ENCODE measurements at regions not wholly inside any gene's neighbourhood (a gene's known extent, or its start where the extent isn't known, plus 50 kb on each side); places are given as distances from the start of the nearest gene placed in this dataset.

DNA sequence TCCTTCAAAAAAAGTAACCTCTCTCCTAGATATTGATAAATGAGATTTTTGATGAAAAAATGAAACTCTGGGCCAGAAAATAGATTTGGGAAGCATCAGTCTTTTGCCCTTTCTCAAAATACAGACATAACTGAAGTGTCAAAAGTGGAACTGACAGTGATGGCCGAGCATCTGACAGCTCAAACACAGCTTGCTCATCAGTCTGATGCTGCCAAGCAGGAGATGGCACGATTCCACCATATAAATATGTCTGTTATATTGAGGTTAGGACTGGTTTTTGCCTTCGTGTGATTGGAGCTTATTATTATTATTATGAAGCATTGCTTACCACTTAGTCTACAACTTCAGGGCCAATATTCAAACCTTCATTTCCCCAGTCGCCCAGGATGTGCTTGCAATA lies 152.6 kb upstream of the EPHA3 start:
- H3K36me3 ChIP-seq, result no peaks in the 10 kb centered on the region
- H3K9me3 ChIP-seq, result no peaks in the 10 kb centered on the region
- H3K27ac ChIP-seq, result no peak overlapping the region
- 89% methylated on average over 4 of the region's 4 CpGs for WGBS
- H3K4me3 ChIP-seq, result no peak overlapping the region
- intact Hi-C loops (cut with DNase I), result no loop called here
- no peaks in the 10 kb centered on the region for H3K27me3 ChIP-seq (replicated peaks; ENCODE audit: insufficient read depth)
- no peaks in the 10 kb centered on the region for H3K4me1 ChIP-seq (replicated peaks)
- no peak for DNase-seq (ENCODE audit: low spot score)
- TF ChIP-seq, protein P1, sequence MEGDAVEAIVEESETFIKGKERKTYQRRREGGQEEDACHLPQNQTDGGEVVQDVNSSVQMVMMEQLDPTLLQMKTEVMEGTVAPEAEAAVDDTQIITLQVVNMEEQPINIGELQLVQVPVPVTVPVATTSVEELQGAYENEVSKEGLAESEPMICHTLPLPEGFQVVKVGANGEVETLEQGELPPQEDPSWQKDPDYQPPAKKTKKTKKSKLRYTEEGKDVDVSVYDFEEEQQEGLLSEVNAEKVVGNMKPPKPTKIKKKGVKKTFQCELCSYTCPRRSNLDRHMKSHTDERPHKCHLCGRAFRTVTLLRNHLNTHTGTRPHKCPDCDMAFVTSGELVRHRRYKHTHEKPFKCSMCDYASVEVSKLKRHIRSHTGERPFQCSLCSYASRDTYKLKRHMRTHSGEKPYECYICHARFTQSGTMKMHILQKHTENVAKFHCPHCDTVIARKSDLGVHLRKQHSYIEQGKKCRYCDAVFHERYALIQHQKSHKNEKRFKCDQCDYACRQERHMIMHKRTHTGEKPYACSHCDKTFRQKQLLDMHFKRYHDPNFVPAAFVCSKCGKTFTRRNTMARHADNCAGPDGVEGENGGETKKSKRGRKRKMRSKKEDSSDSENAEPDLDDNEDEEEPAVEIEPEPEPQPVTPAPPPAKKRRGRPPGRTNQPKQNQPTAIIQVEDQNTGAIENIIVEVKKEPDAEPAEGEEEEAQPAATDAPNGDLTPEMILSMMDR (IDR thresholded peaks at IDR 0.05), result no peak
- TF ChIP-seq POLR2A (IDR thresholded peaks at IDR 0.05) (no peak), POLR2AphosphoS5 (IDR thresholded peaks at IDR 0.05) (no peak)

DNA sequence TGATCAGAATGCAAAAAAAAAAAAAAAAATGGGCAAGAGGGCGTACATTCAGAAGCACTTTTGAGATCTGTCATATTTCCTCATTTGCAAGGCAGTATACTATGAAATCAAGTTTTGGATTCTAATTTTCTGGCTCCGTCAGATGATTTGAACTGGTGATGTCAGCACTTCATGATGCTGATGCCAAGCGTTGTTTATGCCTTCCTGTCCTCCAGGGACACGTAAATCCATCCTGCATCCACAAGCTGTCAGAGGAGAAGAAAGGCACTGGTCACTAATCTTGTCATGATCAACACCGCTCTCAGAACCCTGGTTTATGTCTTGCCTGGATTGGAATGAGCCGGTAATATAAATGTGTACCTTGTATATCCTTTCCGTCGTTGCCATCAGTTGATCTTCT lies 152.1 kb upstream of the EPHA3 start:
- no peaks in the 10 kb centered on the region for H3K4me1 ChIP-seq (replicated peaks)
- H3K27me3 ChIP-seq (replicated peaks; ENCODE audit: insufficient read depth), result no peaks in the 10 kb centered on the region
- WGBS, result 84% methylated on average over 8 of the region's 8 CpGs
- no peak overlapping the region for H3K4me3 ChIP-seq
- no peaks in the 10 kb centered on the region for H3K9me3 ChIP-seq
- TF ChIP-seq POLR2AphosphoS5 (IDR thresholded peaks at IDR 0.05) (no peak), POLR2A (IDR thresholded peaks at IDR 0.05) (no peak)
- TF ChIP-seq, protein P1 (IDR thresholded peaks at IDR 0.05), result no peak
- DNase-seq (ENCODE audit: low spot score), result no peak
- no peak overlapping the region for H3K27ac ChIP-seq
- H3K36me3 ChIP-seq, result no peaks in the 10 kb centered on the region
- intact Hi-C loops (cut with DNase I), result no loop called here

DNA sequence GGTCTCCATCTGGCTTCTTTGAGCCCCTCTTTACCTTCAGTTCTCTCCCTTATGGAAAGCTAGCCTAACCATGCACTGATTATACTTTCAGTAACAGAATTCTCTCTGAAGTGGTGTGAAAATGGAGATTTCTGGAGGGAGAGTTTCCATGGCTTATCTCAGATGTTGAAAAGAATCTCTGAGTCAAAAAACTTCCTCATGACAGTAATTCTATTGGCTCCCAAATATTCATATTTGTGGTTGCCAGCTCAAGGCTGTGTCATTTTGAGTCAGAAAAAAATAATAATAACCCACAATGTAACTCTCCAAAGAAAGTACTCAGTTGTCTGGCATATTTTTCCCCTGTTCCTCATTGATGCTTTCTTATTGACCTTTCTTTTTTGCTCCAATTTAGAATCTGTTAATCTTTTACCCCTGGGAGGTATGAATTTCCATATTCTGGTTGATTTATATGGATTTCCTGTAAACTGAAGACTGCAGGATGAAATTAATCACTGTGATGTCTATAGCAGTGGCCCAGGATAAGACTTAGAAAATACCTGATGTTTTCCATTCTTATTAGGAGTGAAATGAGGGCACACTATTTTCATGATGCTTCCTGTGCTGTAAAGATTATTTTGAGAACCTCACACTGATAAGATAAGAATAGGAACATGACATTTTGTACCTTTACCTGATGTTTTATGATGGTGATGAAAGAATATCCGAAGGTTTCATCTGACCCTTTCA lies 149.5 kb upstream of the EPHA3 start:
- H3K4me3 ChIP-seq, result no peak overlapping the region
- H3K9me3 ChIP-seq, result no peaks in the 10 kb centered on the region
- H3K27ac ChIP-seq, result no peak overlapping the region
- H3K4me1 ChIP-seq (replicated peaks), result no peaks in the 10 kb centered on the region
- WGBS, result 47% methylated on average over 1 of the region's 1 CpG
- TF ChIP-seq POLR2A (IDR thresholded peaks at IDR 0.05) (no peak), POLR2AphosphoS5 (IDR thresholded peaks at IDR 0.05) (no peak)
- TF ChIP-seq, protein P1 (IDR thresholded peaks at IDR 0.05), result no peak
- no peaks in the 10 kb centered on the region for H3K36me3 ChIP-seq
- no peak for DNase-seq (ENCODE audit: low spot score)
- intact Hi-C loops (cut with DNase I), result no loop called here
- no peaks in the 10 kb centered on the region for H3K27me3 ChIP-seq (replicated peaks; ENCODE audit: insufficient read depth)

DNA sequence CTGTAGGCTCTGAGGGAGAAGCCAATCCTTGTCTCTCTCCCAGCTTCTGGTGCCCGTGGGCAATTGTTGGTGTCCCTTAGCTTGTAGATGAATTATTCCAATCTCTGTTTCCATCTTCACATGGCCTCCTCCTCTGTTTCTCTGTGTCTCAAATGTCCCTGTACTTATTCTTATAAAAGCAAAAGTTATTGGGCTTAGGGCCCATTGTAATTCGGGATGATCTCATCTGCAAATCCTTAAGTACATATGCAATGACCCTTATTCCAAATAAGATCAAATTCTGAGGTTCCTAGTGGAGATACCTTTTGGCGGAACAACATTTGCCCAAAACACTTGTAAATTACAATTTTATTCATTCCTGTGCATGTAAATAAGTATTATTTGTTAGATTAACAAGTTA lies 147.4 kb upstream of the EPHA3 start:
- intact Hi-C loops (cut with DNase I), result no loop called here
- Histone ChIP-seq H3K36me3 (no peaks in the 10 kb centered on the region), H3K4me3 (no peak overlapping the region), H3K27me3 (replicated peaks; ENCODE audit: insufficient read depth) (no peaks in the 10 kb centered on the region), H3K4me1 (replicated peaks) (no peaks in the 10 kb centered on the region), H3K9me3 (no peaks in the 10 kb centered on the region), H3K27ac (no peak overlapping the region)
- WGBS, result 71% methylated on average over 3 of the region's 3 CpGs
- TF ChIP-seq, protein P1 (IDR thresholded peaks at IDR 0.05), result no peak
- TF ChIP-seq POLR2A (IDR thresholded peaks at IDR 0.05), result no peak
- no peak for TF ChIP-seq POLR2AphosphoS5 (IDR thresholded peaks at IDR 0.05)
- no peak for DNase-seq (ENCODE audit: low spot score)

DNA sequence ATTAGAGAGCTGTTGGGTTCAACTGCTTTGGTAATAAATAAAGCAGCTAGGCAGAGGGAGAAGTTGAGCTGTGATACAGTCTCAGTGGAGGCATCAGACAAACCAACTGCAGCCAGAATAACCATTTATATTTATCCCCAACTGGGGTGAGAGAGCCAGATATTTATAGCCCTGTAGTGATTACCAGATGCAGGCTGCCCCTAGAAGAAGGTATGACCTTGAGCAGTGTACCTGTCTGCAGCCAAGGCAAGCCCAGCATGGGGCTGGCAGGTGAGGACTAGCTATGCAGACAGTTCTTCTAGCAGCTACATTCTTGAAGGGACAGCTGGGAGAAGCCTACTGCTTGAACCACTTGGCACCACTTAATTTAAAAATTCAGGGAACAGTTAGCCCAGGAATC lies 144.4 kb upstream of the EPHA3 start:
- Histone ChIP-seq H3K4me1 (replicated peaks) (no peaks in the 10 kb centered on the region), H3K27ac (no peak overlapping the region), H3K27me3 (replicated peaks; ENCODE audit: insufficient read depth) (no peaks in the 10 kb centered on the region), H3K4me3 (no peak overlapping the region), H3K9me3 (no peaks in the 10 kb centered on the region), H3K36me3 (no peaks in the 10 kb centered on the region)
- intact Hi-C loops (cut with DNase I), result no loop called here
- DNase-seq (ENCODE audit: low spot score), result no peak
- no peak for TF ChIP-seq POLR2AphosphoS5 (IDR thresholded peaks at IDR 0.05)
- TF ChIP-seq, protein P1 (IDR thresholded peaks at IDR 0.05), result no peak
- TF ChIP-seq POLR2A (IDR thresholded peaks at IDR 0.05), result no peak

Data from prostate gland (tissue), 2 donors.